ENCODE measurements at regions not wholly inside any gene's neighbourhood (a gene's known extent, or its start where the extent isn't known, plus 50 kb on each side); places are given as distances from the start of the nearest gene placed in this dataset.
"Not testable (repeated sequence)": the region's sequence is repeated elsewhere in the genome, so short reads cannot be mapped to it uniquely, and the experiment has no call there.

DNA sequence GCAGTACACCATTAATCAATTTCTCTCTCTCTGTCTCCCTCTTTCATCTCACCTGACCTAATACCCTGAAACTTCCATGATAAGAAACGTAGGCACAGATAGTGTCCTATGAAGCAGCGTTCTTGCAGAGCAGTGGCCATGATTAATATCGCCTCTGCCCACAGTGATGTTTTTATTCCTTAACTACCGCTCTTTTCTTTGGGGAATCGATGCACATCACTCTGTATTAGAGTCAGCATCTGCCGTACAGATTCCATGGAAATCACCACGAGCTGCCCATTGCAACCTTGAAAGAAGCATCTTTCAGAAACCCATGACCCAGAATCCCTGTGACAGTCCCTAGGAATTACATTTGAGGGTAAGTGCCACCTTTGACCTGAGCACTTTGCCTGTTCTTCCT is 152.0 kb upstream of the ECI2 start:
- no peak for DNase-seq

DNA sequence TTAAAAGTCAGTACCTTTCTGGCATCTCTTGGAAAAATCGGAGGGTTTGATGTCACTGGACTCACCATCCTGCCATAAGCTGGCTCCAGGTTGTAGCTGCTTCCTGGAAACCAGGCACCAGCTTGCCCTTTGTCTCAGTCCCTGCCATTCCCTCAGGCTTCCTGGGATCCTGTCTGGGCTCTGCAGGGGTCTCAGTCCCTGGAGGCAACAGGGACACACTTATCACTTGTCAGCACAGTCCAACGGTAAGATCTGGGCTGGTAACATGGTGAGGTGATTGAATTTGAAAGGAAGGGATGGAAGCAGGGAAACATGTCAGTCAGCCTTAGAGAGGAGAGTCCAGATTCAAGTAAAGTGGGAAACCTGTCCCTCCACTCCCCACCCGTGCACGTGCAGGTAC is 147.6 kb upstream of the ECI2 start:
- DNase-seq, result no peak

DNA sequence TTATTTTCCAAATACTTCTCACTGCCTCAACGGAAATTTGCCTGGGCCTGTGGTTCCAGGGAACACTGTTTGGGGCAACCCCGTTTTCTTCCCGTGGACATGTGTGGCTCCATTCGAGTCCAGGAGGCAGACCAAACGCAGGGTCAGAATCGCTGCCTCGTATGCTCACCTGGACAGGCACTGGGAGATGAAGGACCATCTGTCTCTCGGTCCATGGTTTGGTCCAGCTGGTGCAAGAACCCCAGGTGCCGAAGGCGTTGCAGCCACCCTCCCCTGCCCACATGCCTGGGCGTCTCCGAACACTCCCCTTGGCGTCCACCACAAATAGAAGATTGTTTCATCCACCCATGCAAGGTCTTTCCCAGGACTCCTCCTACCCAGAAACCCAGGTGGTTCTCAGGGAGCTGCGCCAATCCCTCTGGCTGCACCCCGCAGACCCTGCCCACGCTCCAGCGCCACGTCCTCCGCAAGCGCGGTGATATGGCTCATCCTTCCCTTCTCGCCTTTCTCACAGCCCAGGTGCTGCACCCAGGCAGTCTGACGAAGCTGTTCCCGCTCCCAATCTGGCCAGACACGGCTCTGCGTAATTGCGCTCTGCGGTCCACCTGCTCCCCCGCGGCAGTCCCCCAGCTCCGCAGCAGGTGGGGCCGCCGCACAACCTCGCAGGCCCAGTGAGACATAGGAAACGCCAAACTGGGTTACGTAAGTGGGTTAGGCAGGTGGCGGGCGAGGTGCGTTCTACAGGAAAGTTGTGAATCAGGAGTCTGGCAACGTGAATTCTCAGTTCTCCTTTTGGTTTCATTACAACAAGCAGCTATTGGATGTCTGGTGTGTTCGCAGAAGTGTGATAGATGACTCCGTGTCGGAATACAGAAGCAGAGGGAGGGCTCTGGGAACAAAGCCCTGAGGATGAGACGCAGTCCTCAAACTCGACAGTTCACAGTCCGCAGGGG is 146.2 kb upstream of the ECI2 start:
- DNase-seq, result peak in 1 of 2 donors; percentile 4

DNA sequence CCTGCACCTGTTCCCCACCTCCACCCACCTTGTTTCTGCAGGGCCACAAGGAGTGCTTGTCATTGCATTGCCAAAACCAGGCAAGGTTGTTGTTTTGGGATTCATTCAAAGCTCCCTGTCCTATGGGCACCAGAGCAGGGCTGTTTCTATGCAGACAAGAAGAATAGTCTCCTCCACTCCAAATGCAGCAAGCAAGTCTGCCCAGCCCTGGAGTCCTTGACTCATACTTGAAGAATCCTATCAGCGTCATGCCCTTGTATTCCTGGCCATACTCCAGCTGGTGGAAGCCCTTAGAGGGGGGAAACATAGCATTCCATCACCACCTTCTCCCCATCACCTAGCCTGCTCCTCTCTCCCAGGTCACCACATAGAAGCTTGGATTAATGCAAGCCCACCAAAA is 145.3 kb upstream of the ECI2 start:
- DNase-seq, result no peak

DNA sequence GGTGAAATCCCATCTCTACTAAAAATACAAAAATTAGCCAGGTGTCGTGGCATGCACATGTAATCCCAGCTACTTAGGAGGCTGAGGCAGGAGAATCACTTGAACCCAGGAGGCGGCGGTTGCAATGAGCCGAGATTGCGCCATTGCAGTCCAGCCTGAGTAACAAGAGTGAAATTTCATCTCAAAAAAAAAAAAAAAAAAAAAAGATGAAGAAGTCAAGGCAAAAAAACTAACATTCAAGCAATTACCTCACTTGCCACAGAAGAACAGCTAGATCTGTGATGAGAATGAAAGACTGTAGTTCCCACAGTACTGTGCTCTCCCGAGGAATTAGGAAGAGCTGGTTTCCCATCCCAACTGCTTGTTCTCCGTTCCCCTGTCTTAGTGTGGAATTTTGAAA is 144.7 kb upstream of the ECI2 start:
- no peak for DNase-seq

DNA sequence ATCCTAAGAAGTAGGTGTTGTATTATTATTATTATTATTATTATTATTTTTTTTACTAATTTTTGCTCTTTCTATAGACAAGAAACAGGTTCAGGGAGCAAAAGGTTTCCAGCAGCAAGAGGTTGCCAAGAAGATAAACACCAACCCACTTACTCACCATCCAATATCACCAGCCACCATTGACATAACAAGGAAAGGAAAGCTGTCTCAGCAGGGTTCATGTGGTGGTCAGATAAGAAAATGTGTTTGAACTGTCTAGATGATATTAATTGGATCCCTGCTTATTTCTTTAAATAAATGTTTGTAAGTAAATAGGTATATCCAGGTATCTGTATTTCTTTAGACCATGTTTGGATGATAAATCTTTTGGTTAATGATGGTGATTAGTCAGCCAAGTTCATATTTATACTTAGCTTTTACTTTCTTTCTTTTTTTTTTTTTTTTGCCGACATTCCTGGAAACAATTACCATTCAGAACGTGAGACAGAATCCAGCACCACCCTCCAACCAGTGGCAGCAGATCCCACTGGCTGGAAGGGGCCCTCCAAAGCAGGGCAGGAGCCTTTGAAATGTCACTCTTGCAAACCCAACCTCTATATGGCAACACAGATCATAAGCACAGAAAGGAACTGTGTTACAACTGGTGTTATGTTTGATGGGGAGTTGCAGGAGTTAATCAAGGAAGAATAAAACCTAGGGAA is 139.2 kb upstream of the ECI2 start:
- no peak for DNase-seq

DNA sequence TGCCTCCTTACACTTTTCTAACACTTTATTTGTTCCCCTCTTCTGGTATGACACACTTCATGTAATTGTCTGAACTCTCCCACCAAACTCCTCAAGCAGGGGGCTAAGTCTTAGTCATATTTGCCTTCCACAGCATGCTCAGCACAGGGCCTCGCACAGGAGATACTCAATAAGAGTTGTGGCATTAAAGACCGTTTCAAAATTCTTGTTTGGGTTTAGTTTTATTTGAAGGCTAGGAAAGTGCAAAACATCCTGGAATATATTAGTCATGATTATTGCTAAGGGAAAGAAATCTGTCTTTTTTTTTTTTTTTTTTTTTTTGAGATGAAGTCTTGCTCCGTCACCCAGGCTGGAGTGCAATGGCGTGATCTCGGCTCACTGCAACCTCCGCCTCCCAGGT is 137.6 kb upstream of the ECI2 start:
- no peak for DNase-seq

DNA sequence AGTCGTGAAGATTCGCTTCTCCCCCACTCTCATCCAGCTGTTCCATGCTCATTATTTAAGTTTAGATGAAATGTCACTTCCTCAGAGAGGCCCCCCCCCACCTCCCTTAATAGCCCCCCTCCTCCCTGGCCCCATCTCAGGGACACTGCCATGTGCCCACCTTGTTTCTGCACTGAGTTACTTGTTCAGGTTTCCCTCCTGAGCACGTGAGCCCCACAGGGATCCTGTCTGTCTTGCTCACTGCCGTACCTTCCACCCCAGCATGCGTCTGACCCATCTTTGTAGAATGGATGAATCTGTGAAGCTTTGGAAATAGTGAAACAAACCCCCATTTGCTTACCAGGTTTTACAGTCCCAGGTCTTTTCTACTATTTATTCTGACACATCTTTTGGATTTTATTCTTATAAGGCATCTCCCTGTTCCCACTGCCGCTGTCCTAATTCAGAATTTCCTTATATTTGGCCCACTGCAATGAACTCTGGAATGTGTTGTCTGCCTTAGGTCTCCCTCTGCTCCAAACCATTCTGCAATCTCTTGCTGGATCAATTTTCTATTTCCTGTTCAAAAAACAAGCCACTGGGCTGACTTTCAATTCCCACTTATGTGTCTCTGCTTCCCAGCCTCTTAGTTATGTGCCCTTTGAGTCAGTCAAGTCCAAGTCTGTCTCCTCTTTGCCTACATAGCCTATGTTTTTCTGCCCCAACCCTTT is 136.5 kb upstream of the ECI2 start:
- DNase-seq, result no peak

DNA sequence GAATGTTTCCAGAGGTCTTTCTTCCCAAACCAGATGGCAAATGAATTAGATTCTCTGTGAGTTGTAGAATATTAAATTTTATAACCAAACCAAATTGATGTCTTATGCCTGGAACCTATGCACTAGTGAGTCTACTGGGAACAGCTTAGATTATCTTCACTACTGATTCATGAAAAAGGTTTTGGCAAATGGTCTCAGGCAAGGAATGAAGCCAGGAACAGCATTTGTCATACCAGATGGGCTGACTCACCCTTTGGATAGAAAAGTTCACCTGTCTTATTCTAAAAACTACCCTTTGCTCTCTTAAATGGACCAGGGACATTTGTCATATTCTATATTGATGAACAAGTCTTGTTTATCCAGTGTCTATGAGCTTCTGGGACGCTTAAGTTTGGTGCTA is 135.4 kb upstream of the ECI2 start:
- DNase-seq, result no peak

DNA sequence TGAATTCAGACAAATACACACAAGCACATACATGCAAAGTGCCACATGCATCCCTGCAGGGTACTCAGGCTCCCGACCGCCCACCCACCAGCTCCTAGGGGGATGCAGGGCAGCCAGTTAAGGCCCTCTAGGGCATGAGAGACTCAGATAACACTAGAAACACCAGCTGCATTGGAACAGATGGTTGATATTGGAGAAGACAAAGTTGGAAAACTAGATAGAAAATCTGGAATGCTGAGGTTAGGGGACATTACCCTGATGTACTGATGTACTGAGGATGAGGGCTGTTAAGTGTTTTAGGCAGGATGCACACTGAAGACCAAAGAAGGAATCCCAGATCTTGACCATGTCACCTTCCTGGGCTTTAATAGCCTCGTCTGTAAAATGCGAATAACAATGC is 134.6 kb upstream of the ECI2 start:
- DNase-seq, result no peak

DNA sequence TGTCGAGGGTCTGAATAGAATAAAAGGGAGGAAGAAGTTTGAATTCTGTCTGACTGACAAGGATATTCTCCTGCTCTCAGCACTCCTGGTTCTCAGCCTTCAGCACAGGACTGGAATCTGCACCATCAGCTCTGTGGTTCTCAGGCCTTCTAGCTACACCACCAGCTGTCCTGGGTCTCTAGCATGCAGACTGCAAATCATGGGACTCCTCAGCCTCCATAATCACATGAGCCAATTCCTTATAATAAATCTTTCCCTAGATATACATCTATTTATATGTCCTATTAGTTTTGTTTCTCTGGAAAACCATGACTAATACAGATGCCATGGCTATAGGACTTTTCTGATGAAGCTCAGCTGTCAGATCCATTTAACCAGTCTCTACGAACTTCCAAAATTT is 132.8 kb upstream of the ECI2 start:
- no peak for DNase-seq

DNA sequence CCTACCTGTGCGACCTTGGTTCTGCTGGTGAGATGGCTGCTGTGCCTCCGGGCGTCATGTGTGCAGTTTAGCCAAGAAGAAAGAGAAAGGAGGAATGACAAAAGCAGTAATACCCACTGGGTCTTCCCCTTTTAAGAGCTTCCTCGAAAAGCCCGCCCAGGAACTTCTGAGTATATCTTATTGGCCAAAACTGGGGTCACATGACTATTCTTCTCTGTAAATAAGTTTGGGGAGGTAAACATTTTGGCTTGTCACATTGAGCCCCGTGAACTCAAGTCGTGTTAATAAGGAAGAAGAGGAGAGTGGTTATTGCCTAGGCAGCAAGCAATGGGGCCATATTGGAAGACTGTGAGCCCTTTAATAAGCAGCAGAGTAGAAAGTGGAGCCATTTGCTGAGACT is 130.4 kb upstream of the ECI2 start:
- DNase-seq, result no peak

DNA sequence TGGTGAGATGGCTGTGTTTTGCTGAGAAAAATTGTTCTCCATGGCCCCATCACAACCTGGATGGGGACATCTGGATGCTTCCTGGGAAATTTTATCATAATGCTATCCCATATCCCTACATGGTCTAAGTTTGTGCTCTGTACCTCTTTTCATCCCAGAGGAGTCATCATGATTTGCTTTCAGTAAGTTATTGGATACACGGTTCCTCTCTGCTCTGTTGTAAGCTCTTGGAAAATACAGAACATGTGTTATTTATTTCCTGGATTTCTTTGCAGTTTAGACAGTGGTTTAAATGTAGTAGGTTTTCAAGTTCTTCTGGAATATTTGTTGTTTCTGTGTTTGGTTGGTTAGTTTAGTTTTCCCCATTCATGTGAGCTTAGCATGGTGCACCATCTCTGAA is 129.2 kb upstream of the ECI2 start:
- no peak for DNase-seq

DNA sequence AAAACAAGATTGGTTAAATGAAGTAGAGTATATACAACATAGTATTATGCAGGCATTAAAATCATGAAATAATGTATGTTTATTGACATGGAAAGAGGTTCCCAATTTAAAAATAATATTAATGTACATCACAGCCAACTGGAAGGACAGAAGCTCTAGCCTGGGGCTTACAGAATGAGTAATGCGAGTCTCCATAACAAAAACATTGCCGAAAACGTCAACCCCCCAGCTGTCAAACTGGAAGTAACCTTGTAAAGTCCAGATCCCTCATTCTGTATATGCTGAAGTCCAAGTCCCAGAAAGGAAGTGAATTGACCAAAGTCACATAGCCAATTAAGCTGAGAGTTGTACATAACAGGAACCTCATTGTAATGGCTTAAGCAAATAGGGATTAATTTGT is 128.7 kb upstream of the ECI2 start:
- DNase-seq, result no peak

DNA sequence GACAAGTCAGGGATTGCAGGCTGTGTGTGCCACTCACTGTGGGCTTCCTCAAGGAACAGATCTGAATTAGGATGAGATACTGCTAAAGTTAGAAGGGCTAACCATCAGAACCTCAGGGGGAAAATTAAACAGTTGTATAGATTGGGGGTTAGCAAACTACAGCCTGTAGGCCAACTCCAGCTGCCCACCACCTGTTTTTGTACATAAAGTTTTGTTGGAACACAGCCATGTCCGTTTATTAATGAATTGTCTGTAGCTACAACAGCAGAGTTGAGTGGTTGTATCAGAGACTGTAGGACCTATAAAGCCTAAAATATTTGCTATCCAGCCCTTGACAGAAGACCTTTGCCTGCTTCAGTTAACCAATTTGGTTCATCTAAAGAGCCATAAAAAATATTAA is 127.2 kb upstream of the ECI2 start:
- no peak for DNase-seq

DNA sequence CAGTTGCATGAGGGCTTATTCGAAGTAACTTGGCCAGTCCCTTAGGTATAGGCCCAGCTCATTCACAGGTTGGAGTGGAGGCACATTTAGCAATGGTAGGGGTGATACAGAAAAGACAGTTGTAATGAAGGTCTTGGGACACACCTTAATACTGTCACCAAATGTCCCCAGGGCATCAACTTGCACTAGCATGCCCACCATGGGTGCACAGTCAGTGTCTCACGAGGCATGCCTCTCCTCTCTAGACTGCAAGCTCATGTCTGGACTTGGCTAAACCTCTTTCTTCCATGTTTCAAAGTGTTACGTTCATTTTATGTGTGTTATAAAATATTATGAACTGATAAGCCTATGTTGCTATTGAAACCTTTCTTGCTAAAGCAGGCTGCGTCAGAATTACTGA is 124.0 kb upstream of the ECI2 start:
- DNase-seq, result no peak

DNA sequence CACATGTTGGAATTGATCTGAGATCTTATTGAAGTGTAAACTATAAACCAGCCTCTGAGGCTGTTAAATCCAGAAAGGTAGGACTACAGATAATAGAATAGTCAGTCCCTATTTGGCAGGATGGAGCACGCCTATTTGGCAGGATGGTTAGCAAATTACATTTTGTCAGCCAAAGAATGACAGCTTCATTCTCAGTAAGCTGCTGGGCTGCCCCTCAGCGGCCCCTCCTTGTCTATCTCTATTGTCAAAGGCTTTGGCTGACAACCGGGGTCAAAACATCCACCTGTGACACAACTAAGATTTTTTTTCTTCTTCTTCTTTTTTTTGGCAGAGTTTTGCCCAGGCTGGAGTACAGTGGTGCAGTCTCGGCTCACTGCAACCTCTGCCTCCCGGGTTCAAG is 123.4 kb upstream of the ECI2 start:
- DNase-seq, result no peak

DNA sequence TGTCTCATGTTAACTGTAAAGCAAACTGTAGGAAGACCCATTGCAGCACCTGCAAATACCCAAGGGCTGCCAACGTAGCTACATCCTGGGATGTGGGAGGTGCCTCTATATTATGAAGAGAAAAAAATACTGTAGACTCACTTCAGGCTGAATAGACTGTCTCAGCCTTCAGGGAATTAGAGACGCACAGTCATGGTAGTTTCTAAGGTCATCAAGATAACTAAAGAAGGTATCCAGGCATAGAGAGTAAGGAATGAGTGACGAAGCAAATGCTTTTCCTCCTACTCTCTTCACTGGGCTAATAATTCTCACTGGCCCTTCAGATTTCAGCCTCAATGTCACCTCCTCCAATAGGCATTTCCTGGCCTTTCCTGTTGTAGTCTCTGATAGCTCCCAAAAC is 121.6 kb upstream of the ECI2 start:
- no peak for DNase-seq

DNA sequence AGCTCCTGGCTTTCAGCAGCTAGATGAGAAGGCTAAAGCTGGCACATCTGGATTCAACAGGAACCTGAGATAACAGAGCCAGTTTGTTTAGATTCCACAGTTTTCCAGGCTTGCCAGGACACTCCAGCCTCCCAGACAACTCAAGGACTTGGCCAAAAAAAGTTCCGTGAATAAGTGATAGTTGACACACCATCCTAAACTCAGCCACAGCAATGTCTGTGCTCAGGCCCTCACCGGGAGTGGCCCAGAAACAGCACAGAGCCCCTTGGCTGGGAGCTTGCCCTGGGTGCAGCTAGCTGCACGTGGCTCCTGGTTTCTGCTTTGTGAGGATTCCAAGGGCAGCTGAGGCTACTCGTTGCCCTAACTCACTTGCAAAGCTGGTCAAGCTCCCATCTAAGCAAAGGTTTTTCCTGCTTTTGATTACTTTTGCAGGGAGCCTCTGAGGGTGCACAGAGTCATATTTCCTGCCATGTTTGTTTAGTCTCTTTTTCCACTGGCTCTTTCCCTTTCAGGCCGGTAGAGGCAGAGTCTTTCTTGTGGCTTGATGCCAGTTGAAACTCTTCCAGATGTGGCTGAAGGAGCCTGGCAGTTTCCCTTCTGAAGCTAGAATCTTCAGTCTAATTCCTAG is 118.3 kb upstream of the ECI2 start:
- DNase-seq, result no peak

DNA sequence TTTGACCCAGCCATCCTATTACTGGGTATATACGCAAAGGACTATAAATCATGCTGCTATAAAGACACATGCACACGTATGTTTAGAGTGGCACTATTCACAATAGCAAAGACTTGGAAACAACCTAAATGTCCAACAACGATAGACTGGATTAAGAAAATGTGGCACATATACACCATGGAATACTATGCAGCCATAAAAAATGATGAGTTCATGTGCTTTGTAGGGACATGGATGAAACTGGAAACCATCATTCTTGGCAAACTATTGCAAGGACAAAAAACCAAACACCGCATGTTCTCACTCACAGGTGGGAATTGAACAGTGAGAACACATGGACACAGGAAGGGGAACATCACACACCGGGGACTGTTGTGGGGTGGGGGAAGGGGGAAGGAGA is 117.1 kb upstream of the ECI2 start:
- DNase-seq, result not testable (repeated sequence)

DNA sequence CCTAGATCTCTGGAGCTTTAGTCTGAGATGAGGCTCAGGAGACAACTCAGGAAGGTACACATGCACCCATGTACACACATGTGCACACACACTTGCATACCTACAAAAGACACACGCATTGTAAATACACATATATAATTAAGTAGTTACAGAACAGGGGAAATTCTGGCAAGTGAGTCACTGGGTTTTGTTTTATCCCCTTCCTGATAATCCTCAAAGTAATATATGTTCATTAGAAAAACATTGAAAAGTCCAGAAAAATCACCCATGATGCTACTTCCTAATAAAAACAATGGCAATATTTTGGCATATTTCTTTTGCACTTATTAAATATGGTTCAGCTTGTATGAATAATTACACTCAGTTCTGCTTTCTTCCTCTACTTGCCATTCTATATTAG is 115.3 kb upstream of the ECI2 start:
- no peak for DNase-seq

DNA sequence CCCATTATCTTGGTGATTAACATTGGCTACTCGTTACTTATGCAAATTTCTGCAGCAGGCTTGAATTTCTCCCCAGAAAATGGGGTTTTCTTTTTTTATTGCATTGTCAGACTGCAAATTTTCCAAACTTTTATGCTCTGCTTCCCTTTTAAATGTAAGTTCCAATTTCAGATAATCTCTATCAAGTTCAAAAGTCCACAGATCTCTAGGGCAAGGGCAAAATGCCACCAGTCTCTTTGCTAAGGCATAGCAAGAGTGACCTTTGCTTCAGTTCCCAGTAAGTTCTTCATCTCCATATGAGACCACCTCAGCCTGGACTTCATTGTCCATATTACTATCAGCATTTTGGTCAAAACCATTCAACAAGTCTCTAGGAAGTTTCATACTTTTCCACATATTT is 108.5 kb upstream of the ECI2 start:
- DNase-seq, result not testable (repeated sequence)

DNA sequence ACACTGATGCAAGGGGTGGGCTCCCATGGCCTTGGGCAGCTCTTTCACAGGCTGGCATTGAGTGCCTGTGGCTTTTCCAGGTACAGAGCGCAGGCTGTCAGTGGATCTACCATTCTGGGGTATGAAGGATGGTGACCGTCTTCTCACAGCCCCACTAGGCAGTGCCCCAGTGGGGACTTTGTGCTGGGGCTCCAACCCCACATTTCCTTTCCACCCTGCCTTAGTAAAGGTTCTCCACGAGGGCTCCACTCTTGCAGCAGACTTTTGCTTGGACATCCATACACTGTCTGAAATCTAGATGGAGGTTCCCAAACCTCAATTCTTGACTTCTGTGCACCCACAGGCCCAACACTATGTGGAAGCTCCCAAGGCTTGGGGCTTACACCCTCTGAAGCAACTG is 107.9 kb upstream of the ECI2 start:
- no peak for DNase-seq

Data from inflammatory macrophage (primary cell).